D721Med (cell line): ENCODE measurements at regions not wholly inside any gene's neighbourhood (a gene's known extent, or its start where the extent isn't known, plus 50 kb on each side); places are given as distances from the start of the nearest gene placed in this dataset.
A peak's percentile ranks its signal among the peaks of the same experiment; 100 is the strongest.
"Not testable (repeated sequence)": the region's sequence is repeated elsewhere in the genome, so short reads cannot be mapped to it uniquely, and the experiment has no call there.

ENCODE experiments used
- DNase-seq: peaks from one replicate; pipeline ENCODE4 v3.0.0; 2011; ENCODE audit warnings: low spot score; ENCODE audit not compliant: insufficient read length
- FAIRE-seq: peaks from 2 replicates; lab custom pipeline; 2011; peaks lifted over from hg19 to GRCh38; lab: Jason Lieb, UNC
- TF ChIP-seq, protein P1 (sequence below): IDR thresholded peaks from 2 replicates; pipeline ENCODE4 v1.5.1; 2012; ENCODE audit warnings: mild to moderate bottlenecking, control low read depth; ENCODE audit not compliant: insufficient read depth; ENCODE audit errors: missing control alignments

DNA sequence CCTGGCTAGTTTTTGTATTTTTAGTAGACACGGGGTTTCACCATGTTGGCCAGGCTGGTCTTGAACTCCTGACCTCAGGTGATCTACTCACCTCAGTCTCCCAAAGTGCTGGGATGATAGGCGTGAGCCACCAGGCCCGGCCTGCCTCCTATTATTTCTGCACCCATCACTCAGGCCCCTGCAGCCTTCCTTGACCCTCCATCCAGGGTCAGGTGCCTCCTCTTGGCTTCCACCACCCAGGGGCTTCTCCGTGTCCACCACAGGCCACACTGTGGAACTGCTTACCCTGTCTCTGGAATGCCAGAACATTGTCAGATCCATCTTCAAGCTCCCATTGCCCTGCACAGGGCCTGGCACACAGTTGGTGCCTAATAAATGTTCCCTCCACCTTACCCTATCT lies 75.4 kb upstream of the RTL6 start:
- TF ChIP-seq, protein P1, sequence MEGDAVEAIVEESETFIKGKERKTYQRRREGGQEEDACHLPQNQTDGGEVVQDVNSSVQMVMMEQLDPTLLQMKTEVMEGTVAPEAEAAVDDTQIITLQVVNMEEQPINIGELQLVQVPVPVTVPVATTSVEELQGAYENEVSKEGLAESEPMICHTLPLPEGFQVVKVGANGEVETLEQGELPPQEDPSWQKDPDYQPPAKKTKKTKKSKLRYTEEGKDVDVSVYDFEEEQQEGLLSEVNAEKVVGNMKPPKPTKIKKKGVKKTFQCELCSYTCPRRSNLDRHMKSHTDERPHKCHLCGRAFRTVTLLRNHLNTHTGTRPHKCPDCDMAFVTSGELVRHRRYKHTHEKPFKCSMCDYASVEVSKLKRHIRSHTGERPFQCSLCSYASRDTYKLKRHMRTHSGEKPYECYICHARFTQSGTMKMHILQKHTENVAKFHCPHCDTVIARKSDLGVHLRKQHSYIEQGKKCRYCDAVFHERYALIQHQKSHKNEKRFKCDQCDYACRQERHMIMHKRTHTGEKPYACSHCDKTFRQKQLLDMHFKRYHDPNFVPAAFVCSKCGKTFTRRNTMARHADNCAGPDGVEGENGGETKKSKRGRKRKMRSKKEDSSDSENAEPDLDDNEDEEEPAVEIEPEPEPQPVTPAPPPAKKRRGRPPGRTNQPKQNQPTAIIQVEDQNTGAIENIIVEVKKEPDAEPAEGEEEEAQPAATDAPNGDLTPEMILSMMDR, result no peak
- FAIRE-seq (no peak), DNase-seq (no peak)

GRCh38 chr22:44572414-44573207 lies 74.6 kb upstream of the RTL6 start:
- FAIRE-seq, result no peak
- TF ChIP-seq, protein P1, result no peak
- DNase-seq, result no peak

DNA sequence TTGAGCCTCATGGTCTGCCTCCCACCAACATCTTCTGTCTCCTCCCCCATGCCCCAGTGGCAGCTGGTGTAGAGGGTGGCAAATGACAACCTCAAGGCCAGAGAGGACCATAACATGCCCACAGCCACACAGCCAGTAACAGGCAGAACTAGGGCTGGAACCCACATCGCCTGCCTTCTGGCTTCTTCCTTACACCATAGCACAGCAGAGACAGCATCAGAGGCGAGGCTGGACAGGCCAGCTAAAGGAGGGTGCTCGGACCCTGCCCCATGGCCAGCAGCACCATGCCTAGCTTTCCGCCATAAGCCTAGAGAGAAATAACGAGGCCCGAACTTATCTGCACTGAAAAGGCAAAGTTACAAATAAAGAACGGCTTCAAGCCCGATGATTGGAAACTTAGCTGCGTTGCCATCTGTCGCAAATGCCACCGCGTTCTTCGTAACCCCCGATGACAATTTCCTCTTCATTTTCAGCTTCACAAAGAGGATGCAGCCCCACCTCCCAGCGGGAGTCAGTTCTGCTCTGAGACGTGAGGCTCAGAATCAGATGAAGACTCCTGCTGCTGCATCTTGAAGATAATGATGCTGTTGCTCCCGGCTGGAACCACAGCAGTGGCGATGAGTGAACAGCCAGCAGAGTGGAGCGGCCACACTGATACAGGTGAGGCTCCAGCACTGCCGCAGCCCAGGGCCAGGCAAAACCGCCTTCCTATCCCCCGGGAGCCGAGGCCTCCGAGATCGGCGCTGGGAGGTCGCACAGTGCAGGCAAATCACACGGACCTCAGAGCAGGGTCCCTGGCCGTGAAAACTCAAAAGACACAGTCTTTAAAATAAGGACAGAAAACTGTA lies 73.8 kb upstream of the RTL6 start:
- no peak for FAIRE-seq
- no peak for DNase-seq
- TF ChIP-seq, protein P1, result no peak

GRCh38 chr22:44570476-44571445 lies 72.7 kb upstream of the RTL6 start:
- FAIRE-seq (no peak), DNase-seq (no peak)
- TF ChIP-seq, protein P1, result no peak

DNA sequence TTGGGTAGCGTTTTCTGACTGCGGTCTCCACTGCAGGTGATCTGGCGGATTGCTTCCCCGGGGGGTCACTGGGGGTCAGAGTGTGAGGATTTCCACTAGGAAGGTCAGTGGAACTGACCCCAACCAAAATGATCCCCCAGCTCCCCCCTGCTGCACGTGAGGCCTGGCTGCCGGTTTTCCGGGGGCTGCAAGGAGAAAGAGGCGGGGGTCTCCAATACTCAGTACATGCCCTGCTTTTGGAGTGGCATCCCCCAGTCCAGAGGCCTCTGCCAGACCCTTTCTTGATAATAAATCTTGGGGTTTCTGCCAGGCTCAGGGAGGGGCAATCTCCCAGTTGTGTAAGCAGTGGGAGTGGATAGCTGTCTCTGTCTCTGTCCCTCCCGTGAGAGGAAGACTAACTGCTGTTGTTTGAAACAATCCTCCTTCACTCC lies 71.5 kb upstream of the RTL6 start:
- TF ChIP-seq, protein P1, result no peak
- FAIRE-seq, result no peak

DNA sequence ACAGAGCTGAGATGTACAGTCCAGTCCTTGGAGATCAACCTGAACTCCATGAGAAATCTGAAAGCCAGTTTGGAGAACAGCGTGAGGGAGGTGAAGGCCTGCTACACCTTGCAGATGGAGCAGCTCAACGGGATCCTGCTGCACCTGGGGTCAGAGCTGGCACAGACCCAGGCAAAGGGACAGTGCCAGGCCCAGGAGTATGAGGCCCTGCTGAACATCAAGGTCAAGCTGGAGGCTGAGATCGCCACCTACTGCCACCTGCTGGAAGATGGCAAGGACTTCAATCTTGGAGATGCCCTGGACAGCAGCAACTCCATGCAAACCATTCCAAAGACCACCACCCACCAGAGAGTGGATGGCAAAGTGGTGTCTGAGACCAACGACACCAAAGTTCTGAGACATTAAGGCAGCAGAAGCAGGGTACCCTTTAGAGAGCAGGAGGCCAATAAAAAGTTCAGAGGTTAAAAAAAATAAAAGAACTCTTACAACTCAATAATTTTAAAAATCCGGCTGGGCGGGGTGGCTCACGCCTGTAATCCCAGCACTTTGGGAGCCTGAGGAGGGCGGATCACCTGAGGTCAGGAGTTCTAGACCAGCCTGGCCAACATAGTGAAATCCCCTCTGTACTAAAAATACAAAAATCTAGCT lies 69.9 kb upstream of the RTL6 start:
- no peak for FAIRE-seq
- TF ChIP-seq, protein P1, result peak; percentile 36
- no peak for DNase-seq

More for the DNA sequence above, 71.5 kb upstream of the RTL6 start:
- no peak for DNase-seq

GRCh38 chr22:44567378-44567841 lies 69.4 kb upstream of the RTL6 start:
- not testable (repeated sequence) for DNase-seq, FAIRE-seq
